HL-60 (cell line): ENCODE measurements at regions not wholly inside any gene's neighbourhood (a gene's known extent, or its start where the extent isn't known, plus 50 kb on each side); places are given as distances from the start of the nearest gene placed in this dataset.

Source experiments
- POLR2AphosphoS5 ChIP-seq: IDR thresholded peaks from 2 replicates; pipeline ENCODE4 v1.6.1; 2012; ENCODE audit warnings: low read depth
- TF ChIP-seq, protein P1 (sequence below): IDR thresholded peaks from one replicate; pipeline ENCODE4 v1.5.1; 2011; ENCODE audit warnings: low read length, control low read depth, inconsistent platforms; ENCODE audit not compliant: insufficient read depth

DNA sequence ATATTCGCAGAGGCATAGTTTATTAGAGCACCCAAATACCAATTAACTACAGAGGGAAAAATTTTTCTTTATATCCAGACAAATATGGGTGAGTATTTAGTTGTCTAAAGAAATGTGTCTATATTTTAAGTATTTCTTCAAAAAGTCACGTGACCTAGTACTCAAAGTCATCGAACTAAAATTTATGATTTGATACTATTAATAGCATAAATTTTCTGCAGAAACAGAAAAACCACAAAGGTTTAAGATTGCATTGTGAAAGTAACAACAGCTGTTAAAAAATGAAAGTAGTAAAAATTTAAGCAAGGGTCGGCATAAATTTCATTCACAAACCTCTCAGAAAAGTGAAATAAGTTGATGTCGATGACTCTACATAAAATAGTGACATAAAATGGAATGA is 323.9 kb upstream of the RORB start:
- TF ChIP-seq, protein P1, sequence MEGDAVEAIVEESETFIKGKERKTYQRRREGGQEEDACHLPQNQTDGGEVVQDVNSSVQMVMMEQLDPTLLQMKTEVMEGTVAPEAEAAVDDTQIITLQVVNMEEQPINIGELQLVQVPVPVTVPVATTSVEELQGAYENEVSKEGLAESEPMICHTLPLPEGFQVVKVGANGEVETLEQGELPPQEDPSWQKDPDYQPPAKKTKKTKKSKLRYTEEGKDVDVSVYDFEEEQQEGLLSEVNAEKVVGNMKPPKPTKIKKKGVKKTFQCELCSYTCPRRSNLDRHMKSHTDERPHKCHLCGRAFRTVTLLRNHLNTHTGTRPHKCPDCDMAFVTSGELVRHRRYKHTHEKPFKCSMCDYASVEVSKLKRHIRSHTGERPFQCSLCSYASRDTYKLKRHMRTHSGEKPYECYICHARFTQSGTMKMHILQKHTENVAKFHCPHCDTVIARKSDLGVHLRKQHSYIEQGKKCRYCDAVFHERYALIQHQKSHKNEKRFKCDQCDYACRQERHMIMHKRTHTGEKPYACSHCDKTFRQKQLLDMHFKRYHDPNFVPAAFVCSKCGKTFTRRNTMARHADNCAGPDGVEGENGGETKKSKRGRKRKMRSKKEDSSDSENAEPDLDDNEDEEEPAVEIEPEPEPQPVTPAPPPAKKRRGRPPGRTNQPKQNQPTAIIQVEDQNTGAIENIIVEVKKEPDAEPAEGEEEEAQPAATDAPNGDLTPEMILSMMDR = no peak
- TF ChIP-seq POLR2AphosphoS5 = no peak
